Panc1 (cell line): ENCODE measurements at regions not wholly inside any gene's neighbourhood (a gene's known extent, or its start where the extent isn't known, plus 50 kb on each side); places are given as distances from the start of the nearest gene placed in this dataset.

Experiments
- ATAC-seq: fragments of 200-7000 bp; cut with Tn5 transposase; 2 replicates; pipeline ENCODE4 v1.9.1; 2020; ENCODE audit warnings: mild to moderate bottlenecking, moderate library complexity
- BruUV-seq: library from RNA; stranded (reverse); fragments of 400-500 nt; replicated peaks from 2 replicates; lab custom pipeline; 2021; lab: Mats Ljungman, UMichigan
- CTCF ChIA-PET: fragments of 300-600 bp; sonication (Branson Sonifier 250); formaldehyde crosslinking; loops from one replicate; lab custom pipeline; 2022; ENCODE audit warnings: antibody characterized with exemption; lab: Charles Lee
- POLR2A ChIA-PET: fragments of 300-600 bp; sonication (Branson Sonifier 250); formaldehyde crosslinking; loops from one replicate; lab custom pipeline; 2022; ENCODE audit warnings: antibody characterized with exemption; lab: Charles Lee
- DNase-seq: peaks from one replicate; pipeline ENCODE4 v3.0.0-alpha.2; 2010; ENCODE audit warnings: low read depth, low spot score
- H3K27ac ChIP-seq: 2 replicates; pipeline ENCODE4 v1.5.1; 2011; ENCODE audit warnings: mild to moderate bottlenecking, low read length, inconsistent platforms
- H3K27me3 ChIP-seq: fragments of 200-500 bp; sonication (Bioruptor generic); 2 replicates; pipeline ENCODE4 v1.6.0; 2014; ENCODE audit warnings: low read length, inconsistent platforms; ENCODE audit not compliant: control insufficient read depth, insufficient read depth
- H3K36me3 ChIP-seq: fragments of 200-500 bp; sonication (Bioruptor generic); 2 replicates; pipeline ENCODE4 v1.5.1; 2014; ENCODE audit warnings: inconsistent platforms, mild to moderate bottlenecking, low read length, moderate library complexity; ENCODE audit not compliant: control insufficient read depth, insufficient read depth
- H3K4me1 ChIP-seq: 2 replicates; pipeline ENCODE4 v1.5.1; 2011; ENCODE audit warnings: inconsistent platforms, mild to moderate bottlenecking, low read length, moderate library complexity; ENCODE audit not compliant: control insufficient read depth, insufficient read depth
- H3K4me3 ChIP-seq, 2 experiments: 2 replicates each; pipeline ENCODE4 v1.5.1; 2011 to 2012; ENCODE audit warnings: low read depth in 2 of 2, low read length in 2 of 2, mild to moderate bottlenecking in 2 of 2, inconsistent platforms in 1 of 2, moderate library complexity in 1 of 2
- H3K9me3 ChIP-seq: fragments of 200-500 bp; sonication (Bioruptor generic); 2 replicates; pipeline ENCODE4 v1.5.1; 2014; ENCODE audit warnings: low read depth, mild to moderate bottlenecking, inconsistent platforms, low read length, moderate library complexity; ENCODE audit not compliant: control insufficient read depth, insufficient read depth
- POLR2AphosphoS5 ChIP-seq: IDR thresholded peaks from 2 replicates; pipeline ENCODE4 v1.6.1; 2012; ENCODE audit warnings: mild to moderate bottlenecking, low read depth, low read length, moderate library complexity
- SIN3A ChIP-seq: IDR thresholded peaks from 2 replicates; pipeline ENCODE4 v1.6.1; 2012; ENCODE audit warnings: low read depth, mild to moderate bottlenecking, low read length, moderate library complexity, borderline replicate concordance; ENCODE audit not compliant: insufficient read depth
- TCF7L2 ChIP-seq: IDR thresholded peaks from 2 replicates; pipeline ENCODE4 v1.6.1; 2011; ENCODE audit warnings: mild to moderate bottlenecking, low read depth, low read length, inconsistent platforms
- in situ Hi-C: cut with HindIII; loops from 2 replicates; pipeline ENCODE4 v1.10.0; 2016; ENCODE audit warnings: low sequenced_read_pairs, low pct_unique_long_range_greater_than_20kb
- intact Hi-C: fragments of 100-400 bp; cut with micrococcal nuclease; formaldehyde crosslinking; loops from one replicate; pipeline ENCODE4 v1.10.0; 2022; ENCODE audit not compliant: unreplicated experiment
- TF ChIP-seq, protein P1 (sequence below), 2 experiments: IDR thresholded peaks; 2 replicates each; pipeline ENCODE4 v1.6.1; 2011 to 2012; ENCODE audit warnings: low read depth in 2 of 2, control low read depth in 1 of 2, low read length in 1 of 2, mild to moderate bottlenecking in 1 of 2, moderate library complexity in 1 of 2; ENCODE audit not compliant: insufficient read depth in 1 of 2
- TF ChIP-seq, protein P2 (sequence below): fragments of 450-650 bp; IDR thresholded peaks from 2 replicates; pipeline ENCODE4 v1.5.1; 2017; ENCODE audit warnings: mild to moderate bottlenecking

DNA sequence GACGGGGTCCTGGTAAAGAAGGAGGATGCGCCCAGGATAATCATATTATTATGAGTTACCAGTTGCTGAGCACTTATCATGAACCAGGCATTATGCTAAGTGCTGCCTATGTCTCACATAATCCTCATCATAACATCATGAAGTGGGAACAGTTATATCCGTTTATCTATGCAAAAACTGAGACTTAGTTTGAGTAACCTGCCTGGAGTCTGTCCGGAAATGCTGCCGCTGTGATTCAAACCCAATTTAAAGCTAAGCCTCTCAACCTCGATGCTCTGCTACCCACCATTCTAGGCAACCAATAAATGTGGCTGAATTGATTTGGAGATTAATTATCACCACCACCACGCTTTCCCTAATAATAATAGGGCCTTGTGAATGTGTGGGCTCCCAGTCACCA is 111.5 kb upstream of the CLMP start:
- no peak overlapping the region for H3K4me3 ChIP-seq
- peaks cover 23% of the 10 kb centered on the region for H3K27me3 ChIP-seq
- no peaks in the 10 kb centered on the region for H3K9me3 ChIP-seq
- BruUV-seq = no TSS peak
- CTCF ChIA-PET = no interaction called here
- intact Hi-C loops = no loop called here
- TF ChIP-seq, protein P1, sequence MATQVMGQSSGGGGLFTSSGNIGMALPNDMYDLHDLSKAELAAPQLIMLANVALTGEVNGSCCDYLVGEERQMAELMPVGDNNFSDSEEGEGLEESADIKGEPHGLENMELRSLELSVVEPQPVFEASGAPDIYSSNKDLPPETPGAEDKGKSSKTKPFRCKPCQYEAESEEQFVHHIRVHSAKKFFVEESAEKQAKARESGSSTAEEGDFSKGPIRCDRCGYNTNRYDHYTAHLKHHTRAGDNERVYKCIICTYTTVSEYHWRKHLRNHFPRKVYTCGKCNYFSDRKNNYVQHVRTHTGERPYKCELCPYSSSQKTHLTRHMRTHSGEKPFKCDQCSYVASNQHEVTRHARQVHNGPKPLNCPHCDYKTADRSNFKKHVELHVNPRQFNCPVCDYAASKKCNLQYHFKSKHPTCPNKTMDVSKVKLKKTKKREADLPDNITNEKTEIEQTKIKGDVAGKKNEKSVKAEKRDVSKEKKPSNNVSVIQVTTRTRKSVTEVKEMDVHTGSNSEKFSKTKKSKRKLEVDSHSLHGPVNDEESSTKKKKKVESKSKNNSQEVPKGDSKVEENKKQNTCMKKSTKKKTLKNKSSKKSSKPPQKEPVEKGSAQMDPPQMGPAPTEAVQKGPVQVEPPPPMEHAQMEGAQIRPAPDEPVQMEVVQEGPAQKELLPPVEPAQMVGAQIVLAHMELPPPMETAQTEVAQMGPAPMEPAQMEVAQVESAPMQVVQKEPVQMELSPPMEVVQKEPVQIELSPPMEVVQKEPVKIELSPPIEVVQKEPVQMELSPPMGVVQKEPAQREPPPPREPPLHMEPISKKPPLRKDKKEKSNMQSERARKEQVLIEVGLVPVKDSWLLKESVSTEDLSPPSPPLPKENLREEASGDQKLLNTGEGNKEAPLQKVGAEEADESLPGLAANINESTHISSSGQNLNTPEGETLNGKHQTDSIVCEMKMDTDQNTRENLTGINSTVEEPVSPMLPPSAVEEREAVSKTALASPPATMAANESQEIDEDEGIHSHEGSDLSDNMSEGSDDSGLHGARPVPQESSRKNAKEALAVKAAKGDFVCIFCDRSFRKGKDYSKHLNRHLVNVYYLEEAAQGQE (IDR thresholded peaks at IDR 0.05; ENCODE audit: insufficient read depth in 1 of 2, low read depth in 2 of 2, low read length in 1 of 2) = no peak
- TF ChIP-seq POLR2AphosphoS5 (no peak), TCF7L2 (no peak), SIN3A (no peak)
- TF ChIP-seq, protein P2, sequence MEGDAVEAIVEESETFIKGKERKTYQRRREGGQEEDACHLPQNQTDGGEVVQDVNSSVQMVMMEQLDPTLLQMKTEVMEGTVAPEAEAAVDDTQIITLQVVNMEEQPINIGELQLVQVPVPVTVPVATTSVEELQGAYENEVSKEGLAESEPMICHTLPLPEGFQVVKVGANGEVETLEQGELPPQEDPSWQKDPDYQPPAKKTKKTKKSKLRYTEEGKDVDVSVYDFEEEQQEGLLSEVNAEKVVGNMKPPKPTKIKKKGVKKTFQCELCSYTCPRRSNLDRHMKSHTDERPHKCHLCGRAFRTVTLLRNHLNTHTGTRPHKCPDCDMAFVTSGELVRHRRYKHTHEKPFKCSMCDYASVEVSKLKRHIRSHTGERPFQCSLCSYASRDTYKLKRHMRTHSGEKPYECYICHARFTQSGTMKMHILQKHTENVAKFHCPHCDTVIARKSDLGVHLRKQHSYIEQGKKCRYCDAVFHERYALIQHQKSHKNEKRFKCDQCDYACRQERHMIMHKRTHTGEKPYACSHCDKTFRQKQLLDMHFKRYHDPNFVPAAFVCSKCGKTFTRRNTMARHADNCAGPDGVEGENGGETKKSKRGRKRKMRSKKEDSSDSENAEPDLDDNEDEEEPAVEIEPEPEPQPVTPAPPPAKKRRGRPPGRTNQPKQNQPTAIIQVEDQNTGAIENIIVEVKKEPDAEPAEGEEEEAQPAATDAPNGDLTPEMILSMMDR = no peak
- in situ Hi-C loops = no loop called here
- DNase-seq = no peak
- H3K27ac ChIP-seq = no peak overlapping the region
- H3K4me1 ChIP-seq = 0 out of 2 replicates have a peak, but pooled peaks cover 10% of the 10 kb centered on the region
- POLR2A ChIA-PET = no interaction called here
- H3K36me3 ChIP-seq = no peaks in the 10 kb centered on the region
- ATAC-seq = no peak

DNA sequence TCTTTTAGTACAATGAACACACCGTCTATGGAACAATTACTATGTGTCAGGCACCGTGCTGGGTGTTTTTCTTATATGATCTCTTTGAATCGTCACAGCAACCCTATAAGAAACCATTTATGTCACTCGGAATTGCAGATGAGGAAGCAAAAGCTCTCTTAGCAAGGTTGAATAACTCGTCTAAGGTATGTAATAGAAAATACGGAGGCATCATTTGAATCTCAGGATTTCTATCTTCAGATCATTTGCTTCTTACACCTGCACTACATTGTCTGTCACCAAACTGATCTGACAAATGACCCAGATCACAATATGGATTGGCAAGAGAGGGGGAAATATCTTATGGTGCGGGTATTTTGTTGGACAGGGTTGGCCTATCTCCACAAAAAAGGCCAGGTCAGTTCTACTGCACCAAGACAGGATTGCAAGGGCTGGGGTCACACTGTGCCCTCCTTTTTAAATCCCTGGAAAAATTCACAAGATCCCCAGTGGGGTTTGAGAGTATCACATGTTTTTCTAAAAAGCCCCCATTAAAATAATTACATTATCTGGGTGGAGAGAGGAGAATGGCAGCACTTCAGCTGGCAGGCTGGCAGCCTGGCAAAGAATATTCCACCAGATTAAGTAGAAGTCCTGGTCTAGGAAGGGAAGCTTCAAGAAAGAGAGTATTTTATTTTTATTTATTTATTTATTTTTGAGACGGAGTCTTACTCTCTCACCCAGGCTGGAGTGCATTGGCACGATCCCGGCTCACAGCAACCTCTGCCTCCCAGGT is 110.7 kb upstream of the CLMP start:
- Histone ChIP-seq H3K27ac (no peak overlapping the region), H3K9me3 (no peaks in the 10 kb centered on the region), H3K4me1 (peaks cover 14% of the 10 kb centered on the region; the same call in 1 of the 2 replicates), H3K36me3 (no peaks in the 10 kb centered on the region), H3K27me3 (peaks cover 28% of the 10 kb centered on the region), H3K4me3 (no peak overlapping the region)
- ATAC-seq (no peak), DNase-seq (no peak)
- intact Hi-C loops (no loop called here), in situ Hi-C loops (no loop called here)
- no TSS peak for BruUV-seq
- TF ChIP-seq, protein P2 = no peak
- TF ChIP-seq SIN3A (no peak), POLR2AphosphoS5 (no peak), TCF7L2 (no peak)
- TF ChIP-seq, protein P1 (IDR thresholded peaks at IDR 0.05; ENCODE audit: insufficient read depth in 1 of 2, low read depth in 2 of 2, low read length in 1 of 2) = no peak
- ChIA-PET POLR2A (no interaction called here), CTCF (no interaction called here)
